Omental fat pad (tissue), 3 donors: ENCODE measurements at regions not wholly inside any gene's neighbourhood (a gene's known extent, or its start where the extent isn't known, plus 50 kb on each side); places are given as distances from the start of the nearest gene placed in this dataset.
A peak's percentile ranks its signal among the peaks of the same experiment; 100 is the strongest.

ENCODE experiments used
- ATAC-seq: fragments of 150-250 bp; one replicate; pipeline ENCODE4 v1.9.1; 2016; ENCODE audit warnings: mild to moderate bottlenecking, moderate library complexity; ENCODE audit not compliant: low FRiP score
- DNase-seq: peaks from one replicate; pipeline ENCODE4 v3.0.0-alpha.2; 2019; ENCODE audit warnings: low spot score
- TF ChIP-seq, protein P1 (sequence below), 3 donors: fragments of 450-650 bp; IDR thresholded peaks; one replicate each; pipeline ENCODE4 v1.5.1; 2016 to 2017; ENCODE audit warnings: antibody characterized with exemption in 3 of 3, mild to moderate bottlenecking in 3 of 3, moderate library complexity in 2 of 3

DNA sequence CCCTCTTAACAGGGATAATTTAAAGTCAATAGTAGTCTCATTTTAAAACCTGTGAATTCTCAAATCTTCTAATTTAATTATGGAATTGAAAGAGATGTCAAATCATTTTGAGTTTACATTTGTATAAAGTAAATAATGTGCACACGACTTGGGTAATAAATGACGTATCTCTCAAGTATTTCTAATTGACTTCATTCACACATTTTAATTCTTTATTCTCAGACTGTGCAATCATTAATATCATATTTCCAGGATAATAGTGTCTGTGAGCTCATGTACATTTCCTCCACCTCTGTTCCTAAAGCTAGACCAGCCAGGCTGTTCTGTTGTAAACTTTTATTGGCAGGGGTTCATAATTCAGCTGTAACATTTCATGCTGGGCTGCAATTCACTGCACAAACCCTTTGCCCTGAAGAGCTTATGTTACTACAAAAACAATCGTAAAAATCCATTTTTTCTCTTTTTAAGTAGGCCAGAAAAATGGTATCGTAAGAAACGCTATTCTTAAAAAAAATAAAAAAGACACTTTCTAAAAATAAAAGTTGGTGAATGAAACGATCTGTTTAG, 1103.1 kb upstream of the TENM3 start:
- ATAC-seq (no peak), DNase-seq (no peak)
- TF ChIP-seq, protein P1, sequence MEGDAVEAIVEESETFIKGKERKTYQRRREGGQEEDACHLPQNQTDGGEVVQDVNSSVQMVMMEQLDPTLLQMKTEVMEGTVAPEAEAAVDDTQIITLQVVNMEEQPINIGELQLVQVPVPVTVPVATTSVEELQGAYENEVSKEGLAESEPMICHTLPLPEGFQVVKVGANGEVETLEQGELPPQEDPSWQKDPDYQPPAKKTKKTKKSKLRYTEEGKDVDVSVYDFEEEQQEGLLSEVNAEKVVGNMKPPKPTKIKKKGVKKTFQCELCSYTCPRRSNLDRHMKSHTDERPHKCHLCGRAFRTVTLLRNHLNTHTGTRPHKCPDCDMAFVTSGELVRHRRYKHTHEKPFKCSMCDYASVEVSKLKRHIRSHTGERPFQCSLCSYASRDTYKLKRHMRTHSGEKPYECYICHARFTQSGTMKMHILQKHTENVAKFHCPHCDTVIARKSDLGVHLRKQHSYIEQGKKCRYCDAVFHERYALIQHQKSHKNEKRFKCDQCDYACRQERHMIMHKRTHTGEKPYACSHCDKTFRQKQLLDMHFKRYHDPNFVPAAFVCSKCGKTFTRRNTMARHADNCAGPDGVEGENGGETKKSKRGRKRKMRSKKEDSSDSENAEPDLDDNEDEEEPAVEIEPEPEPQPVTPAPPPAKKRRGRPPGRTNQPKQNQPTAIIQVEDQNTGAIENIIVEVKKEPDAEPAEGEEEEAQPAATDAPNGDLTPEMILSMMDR (IDR thresholded peaks at IDR 0.05): no peak

DNA sequence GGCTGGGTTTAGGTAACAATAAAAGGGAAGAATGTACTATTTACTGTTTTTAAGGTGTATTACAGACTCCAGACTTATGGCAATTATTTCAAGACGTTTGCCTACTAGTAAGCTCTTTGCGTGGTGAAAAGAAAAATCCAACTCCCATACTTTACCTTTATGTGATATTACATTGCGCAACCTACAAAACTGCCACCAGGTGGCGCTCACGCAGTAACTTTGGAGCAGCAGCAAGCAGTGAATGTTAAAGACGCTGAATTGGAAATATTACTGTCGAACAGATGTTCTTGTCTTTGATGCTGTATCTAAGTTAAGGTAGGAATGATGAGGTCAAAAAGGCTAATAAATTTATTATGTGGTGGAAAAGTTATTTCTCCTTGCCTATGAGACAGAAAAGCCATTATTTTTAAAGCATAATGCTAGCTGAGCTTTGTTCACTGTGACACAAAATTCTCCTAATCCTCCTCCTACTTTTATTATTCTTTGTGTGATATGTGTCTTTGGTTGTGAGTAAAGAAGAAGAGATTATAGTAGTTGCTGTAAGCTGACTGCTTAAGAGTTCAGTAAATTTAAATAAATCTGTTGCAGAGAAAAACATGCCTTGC, 1099.8 kb upstream of the TENM3 start:
- TF ChIP-seq, protein P1 (IDR thresholded peaks at IDR 0.05): peak in 2 of 3 donors; percentile 23 to 61
- DNase-seq: peak; percentile 91
- no peak for ATAC-seq

DNA sequence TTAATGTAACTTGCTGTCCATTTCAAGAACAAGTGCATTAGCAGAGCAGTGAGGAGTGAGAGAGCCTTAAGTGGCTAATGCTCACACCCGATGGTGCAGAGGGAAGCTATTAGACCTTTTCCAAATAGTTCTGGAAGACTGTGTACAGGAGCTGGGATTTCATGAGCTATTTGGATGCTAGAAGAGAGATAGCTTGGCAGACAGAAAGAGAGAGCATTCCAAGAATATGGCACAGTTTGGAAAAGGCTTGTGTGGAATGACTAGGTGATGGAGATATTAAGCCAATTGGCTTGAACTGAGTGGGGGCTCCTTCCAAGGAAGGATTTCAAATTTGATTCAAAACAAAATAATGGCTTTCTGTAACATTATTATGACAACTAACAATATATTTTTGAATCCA, 1097.2 kb upstream of the TENM3 start:
- TF ChIP-seq, protein P1 (IDR thresholded peaks at IDR 0.05): no peak
- ATAC-seq (no peak), DNase-seq (no peak)

DNA sequence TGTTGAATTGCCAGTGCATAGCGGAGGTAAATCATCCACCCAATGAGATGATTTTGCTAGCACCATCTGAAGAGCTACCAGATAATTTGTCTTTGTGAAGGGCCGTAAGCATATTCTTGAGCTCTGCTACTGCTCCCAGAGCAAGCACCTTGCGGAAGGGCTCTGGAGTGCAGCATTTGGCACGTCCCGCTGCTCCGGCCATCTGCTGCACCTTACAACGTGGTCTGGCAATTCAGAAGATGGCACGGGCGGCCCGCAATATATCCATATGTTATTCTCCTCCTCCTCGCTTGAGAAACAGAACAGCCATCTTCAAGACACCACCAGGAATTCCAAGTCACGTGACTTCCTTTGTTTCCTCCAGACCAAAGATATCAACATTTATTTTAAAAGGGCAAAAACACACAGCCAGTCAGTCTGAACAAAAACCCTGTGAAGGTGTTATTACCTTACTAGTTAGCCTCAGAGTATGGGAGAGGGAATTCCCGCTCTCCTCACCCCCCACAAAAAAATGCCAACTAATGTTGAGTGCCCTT, 1095.7 kb upstream of the TENM3 start:
- TF ChIP-seq, protein P1 (IDR thresholded peaks at IDR 0.05): no peak
- ATAC-seq (no peak), DNase-seq (no peak)

DNA sequence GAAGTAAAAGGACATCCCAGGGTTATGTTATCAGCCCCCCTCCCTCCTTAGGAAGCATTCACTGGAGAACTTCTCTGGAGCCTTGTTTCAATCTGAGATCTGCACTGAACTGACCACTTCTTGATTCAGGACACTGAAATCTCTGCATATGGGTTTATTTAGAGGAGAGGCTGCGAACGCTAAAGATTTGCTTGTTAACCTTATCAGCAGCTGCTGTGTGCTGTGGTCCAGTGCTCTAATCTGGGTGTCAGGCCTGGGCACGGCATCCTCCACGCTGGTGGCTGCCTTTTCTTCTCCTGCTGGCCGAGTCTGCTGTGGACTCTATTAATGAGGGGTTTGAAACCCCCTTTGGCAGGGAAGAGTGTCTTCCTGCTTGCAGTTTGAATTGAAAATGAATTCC, 1094.7 kb upstream of the TENM3 start:
- DNase-seq: no peak
- no peak for ATAC-seq
- TF ChIP-seq, protein P1 (IDR thresholded peaks at IDR 0.05): no peak

DNA sequence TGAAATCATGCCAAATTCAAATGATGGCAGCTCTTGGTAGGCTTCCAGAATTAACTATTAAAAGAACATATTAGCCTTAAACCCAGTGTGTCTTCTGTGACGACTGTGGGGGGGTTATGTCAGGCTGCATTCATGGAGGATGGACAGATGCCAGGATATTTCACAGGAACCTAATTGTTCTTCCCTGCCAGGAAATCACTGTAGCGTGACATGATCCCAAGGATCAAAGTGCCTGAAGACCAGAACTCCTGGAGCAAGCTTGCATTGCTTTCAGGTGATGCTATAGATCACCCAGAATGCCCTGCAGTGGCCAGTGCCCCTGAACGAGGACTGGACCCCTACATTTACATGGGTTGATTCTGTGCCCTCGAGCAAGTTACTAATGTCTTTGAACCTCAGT, 1093.0 kb upstream of the TENM3 start:
- TF ChIP-seq, protein P1 (IDR thresholded peaks at IDR 0.05): no peak
- ATAC-seq: no peak
- DNase-seq: no peak

DNA sequence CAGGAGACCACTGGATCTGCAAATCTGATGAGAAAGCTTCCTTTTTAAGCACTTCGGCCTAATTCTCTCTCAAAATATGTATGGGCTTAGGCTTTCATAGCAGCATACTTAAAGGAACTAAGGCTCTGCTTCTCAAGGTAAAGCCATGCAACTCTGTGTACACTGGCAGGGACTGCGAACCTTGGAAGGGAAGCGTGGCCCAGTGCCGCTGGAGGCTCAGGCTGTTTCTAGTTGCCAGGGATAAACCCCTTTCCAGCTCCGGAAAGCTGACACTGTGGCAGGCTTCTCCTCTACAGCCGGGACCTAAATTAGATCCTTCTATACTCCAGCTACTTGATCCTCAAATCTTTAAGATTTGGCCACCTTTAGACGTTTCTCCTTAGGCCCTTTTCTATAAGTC, 1091.3 kb upstream of the TENM3 start:
- ATAC-seq (no peak), DNase-seq (no peak)
- TF ChIP-seq, protein P1 (IDR thresholded peaks at IDR 0.05): no peak
